H9 (cell line): ENCODE measurements at regions not wholly inside any gene's neighbourhood (a gene's known extent, or its start where the extent isn't known, plus 50 kb on each side); places are given as distances from the start of the nearest gene placed in this dataset.

Experiments
- DNase-seq: peaks from one replicate; pipeline ENCODE4 v3.0.0-alpha.2; 2017
- H2AFZ ChIP-seq: one replicate; pipeline ENCODE4 v1.6.1; 2013; ENCODE audit warnings: mild to moderate bottlenecking, low read length, control low read depth, moderate library complexity
- H2AK5ac ChIP-seq: 2 replicates; pipeline ENCODE4 v1.6.1; 2013; ENCODE audit warnings: low read length, control low read depth, mixed read lengths; ENCODE audit not compliant: insufficient read length
- H2BK120ac ChIP-seq: one replicate; pipeline ENCODE4 v1.6.1; 2013; ENCODE audit warnings: low read depth, mild to moderate bottlenecking, low read length, control low read depth, inconsistent platforms; ENCODE audit not compliant: poor library complexity, severe bottlenecking
- H2BK12ac ChIP-seq: 2 replicates; pipeline ENCODE4 v1.6.1; 2013; ENCODE audit warnings: low read length, control low read depth, mixed read lengths, low read depth; ENCODE audit not compliant: insufficient read length
- H2BK15ac ChIP-seq: 2 replicates; pipeline ENCODE4 v1.6.1; 2013; ENCODE audit warnings: low read depth, low read length, control low read depth
- H2BK20ac ChIP-seq: one replicate; pipeline ENCODE4 v1.6.1; 2013; ENCODE audit warnings: low read depth, mild to moderate bottlenecking, low read length, control low read depth, inconsistent platforms; ENCODE audit not compliant: poor library complexity, severe bottlenecking
- H2BK5ac ChIP-seq: 2 replicates; pipeline ENCODE4 v1.6.1; 2013; ENCODE audit warnings: low read length, control low read depth, mixed read lengths; ENCODE audit not compliant: insufficient read length
- H3K14ac ChIP-seq: 2 replicates; pipeline ENCODE4 v1.6.1; 2013; ENCODE audit warnings: low read length, control low read depth; ENCODE audit not compliant: insufficient read depth
- H3K18ac ChIP-seq: 2 replicates; pipeline ENCODE4 v1.6.1; 2013; ENCODE audit warnings: low read depth, mild to moderate bottlenecking, mixed read lengths, low read length, control low read depth; ENCODE audit not compliant: insufficient read length
- H3K23ac ChIP-seq: 2 replicates; pipeline ENCODE4 v1.6.1; 2013; ENCODE audit warnings: low read length, control low read depth, mixed read lengths, low read depth; ENCODE audit not compliant: insufficient read length
- H3K23me2 ChIP-seq: 2 replicates; pipeline ENCODE4 v1.6.1; 2013; ENCODE audit warnings: low read depth, mild to moderate bottlenecking, mixed read lengths, low read length, control low read depth; ENCODE audit not compliant: insufficient read length, poor library complexity, severe bottlenecking
- H3K27ac ChIP-seq: 2 replicates; pipeline ENCODE4 v1.5.1; 2013; ENCODE audit warnings: low read length, control low read depth, mixed read lengths, low read depth; ENCODE audit not compliant: insufficient read length
- H3K27me3 ChIP-seq: 2 replicates; pipeline ENCODE4 v1.6.1; 2013; ENCODE audit warnings: low read length, control low read depth, inconsistent platforms; ENCODE audit not compliant: insufficient read depth
- H3K4ac ChIP-seq: 2 replicates; pipeline ENCODE4 v1.6.1; 2013; ENCODE audit warnings: low read depth, mild to moderate bottlenecking, control low read depth, inconsistent platforms, low read length, moderate library complexity
- H3K4me1 ChIP-seq: 2 replicates; pipeline ENCODE4 v1.6.1; 2013; ENCODE audit warnings: low read length, control low read depth, inconsistent platforms; ENCODE audit not compliant: insufficient read depth
- H3K4me2 ChIP-seq: 2 replicates; pipeline ENCODE4 v1.6.1; 2013; ENCODE audit warnings: low read length, control low read depth, mixed read lengths; ENCODE audit not compliant: insufficient read length, insufficient read depth
- H3K56ac ChIP-seq: 2 replicates; pipeline ENCODE4 v1.6.1; 2013; ENCODE audit warnings: low read depth, mild to moderate bottlenecking, mixed read lengths, low read length, control low read depth; ENCODE audit not compliant: insufficient read length
- H3K79me1 ChIP-seq: 2 replicates; pipeline ENCODE4 v1.6.1; 2013; ENCODE audit warnings: low read depth, mild to moderate bottlenecking, moderate library complexity, low read length, control low read depth, inconsistent platforms; ENCODE audit not compliant: insufficient read depth, poor library complexity, severe bottlenecking
- H3K79me2 ChIP-seq: 2 replicates; pipeline ENCODE4 v1.6.1; 2013; ENCODE audit warnings: low read length, control low read depth, inconsistent platforms; ENCODE audit not compliant: insufficient read depth
- H3K9ac ChIP-seq: 2 replicates; pipeline ENCODE4 v1.6.1; 2013; ENCODE audit warnings: low read length, control low read depth, mixed read lengths; ENCODE audit not compliant: insufficient read length; ENCODE audit errors: extremely low read depth
- H3K9me3 ChIP-seq: one replicate; pipeline ENCODE4 v1.6.1; 2013; ENCODE audit warnings: low read depth, low read length, inconsistent platforms; ENCODE audit not compliant: control insufficient read depth
- H3T11ph ChIP-seq: one replicate; pipeline ENCODE4 v1.6.1; 2013; ENCODE audit warnings: mild to moderate bottlenecking, low read length, control low read depth, inconsistent platforms
- H4K20me1 ChIP-seq: one replicate; pipeline ENCODE4 v1.6.1; 2013; ENCODE audit not compliant: control insufficient read depth, insufficient read length, insufficient read depth
- H4K5ac ChIP-seq: 2 replicates; pipeline ENCODE4 v1.6.1; 2013; ENCODE audit warnings: low read depth, mild to moderate bottlenecking, mixed read lengths, low read length, control low read depth; ENCODE audit not compliant: insufficient read length
- H4K8ac ChIP-seq: replicated peaks from 2 replicates; pipeline ENCODE4 v1.6.1; 2013; ENCODE audit warnings: low read length, control low read depth, mixed read lengths, low read depth; ENCODE audit not compliant: insufficient read length
- H4K91ac ChIP-seq: 2 replicates; pipeline ENCODE4 v1.6.1; 2013; ENCODE audit warnings: low read depth, mild to moderate bottlenecking, moderate library complexity, mixed read lengths, low read length, control low read depth; ENCODE audit not compliant: insufficient read length
- H3K27ac Mint-ChIP-seq, 3 experiments: 2 replicates in 2 of 3; 3 replicates in 1 of 3; pipeline ENCODE4 v1.8.0; 2020 to 2021; ENCODE audit warnings: mixed read lengths in 3 of 3, mild to moderate bottlenecking in 1 of 3, moderate library complexity in 1 of 3
- H3K27me3 Mint-ChIP-seq: 2 replicates; pipeline ENCODE4 v1.8.0; 2021; ENCODE audit warnings: low read depth, mild to moderate bottlenecking, moderate library complexity, mixed read lengths
- H3K36me3 Mint-ChIP-seq, 3 experiments: 2 replicates in 2 of 3; 3 replicates in 1 of 3; pipeline ENCODE4 v1.8.0; 2020 to 2021; ENCODE audit warnings: low read depth in 3 of 3, mixed read lengths in 3 of 3; ENCODE audit not compliant: insufficient read depth in 1 of 3
- H3K4me1 Mint-ChIP-seq, 2 experiments: 2 replicates each; pipeline ENCODE4 v1.8.0; 2020; ENCODE audit warnings: mixed read lengths in 2 of 2
- H3K4me3 Mint-ChIP-seq, 2 experiments: 2 replicates in 1 of 2; 3 replicates in 1 of 2; pipeline ENCODE4 v1.8.0; 2020 to 2021; ENCODE audit warnings: mild to moderate bottlenecking in 2 of 2, mixed read lengths in 2 of 2, moderate library complexity in 1 of 2
- H3K9me3 Mint-ChIP-seq, 2 experiments: 2 replicates in 1 of 2; 3 replicates in 1 of 2; pipeline ENCODE4 v1.8.0; 2020; ENCODE audit warnings: mild to moderate bottlenecking in 2 of 2, mixed read lengths in 2 of 2, moderate library complexity in 1 of 2
- WGBS: extraction: QIAGEN DNeasy Blood & Tissue Kit; methylation state at CpG from one replicate; pipeline ENCODE4 v1.1.7; 2013; ENCODE audit warnings: missing lambda C conversion rate, low lambda C conversion rate, mixed read lengths; ENCODE audit not compliant: insufficient read length; ENCODE audit errors: extremely low coverage; 5-methylcytosine and 5-hydroxymethylcytosine counted together
- TF ChIP-seq, protein P1 (sequence below): fragments of 200-600 bp; sonication (generic); conservative IDR thresholded peaks from 3 replicates; pipeline ENCODE4 v1.8.0; 2021; ENCODE audit warnings: antibody characterized with exemption, mild to moderate bottlenecking

DNA sequence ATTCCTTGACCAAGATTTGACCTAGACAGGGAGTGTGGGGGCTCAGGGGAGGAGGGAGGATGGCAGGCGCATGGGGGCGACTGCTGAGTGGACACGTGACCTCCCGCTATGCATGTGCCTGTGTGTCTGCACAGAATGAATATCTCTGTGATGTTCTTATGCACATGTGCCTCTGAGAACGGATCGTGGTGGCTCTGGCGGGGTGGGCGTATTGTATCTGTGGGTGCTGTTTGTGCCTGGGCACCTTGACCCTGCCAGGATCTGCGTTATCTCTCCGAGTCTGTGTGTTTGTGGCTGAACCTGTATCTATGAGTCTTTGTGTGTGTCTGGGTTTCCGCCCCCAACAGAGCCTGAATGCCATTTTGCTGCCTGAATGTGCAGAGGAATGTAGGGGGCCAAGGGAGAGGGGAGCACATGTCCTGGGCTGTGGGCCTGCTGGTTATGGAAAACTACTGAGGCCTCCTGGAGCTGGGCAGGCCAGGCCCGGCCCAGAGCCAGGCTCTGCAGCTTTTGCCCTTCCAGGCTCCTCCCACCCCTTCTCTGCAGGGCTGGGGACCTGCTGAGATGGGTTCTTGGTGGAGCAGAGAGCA is 102.5 kb downstream of the EBNA1BP2 start:
- Mint-ChIP-seq H3K27ac (peak overlapping the region in 1 of 3 experiments; percentile 39; a peak in 3 of 7 replicates), H3K27me3 (peaks cover 2% of the 10 kb centered on the region), H3K36me3 (no peaks in the 10 kb centered on the region; a peak in 2 of 7 replicates), H3K9me3 (no peaks in the 10 kb centered on the region; a peak in 1 of 5 replicates), H3K4me1 (peaks cover 33 to 40% of the 10 kb centered on the region in 2 experiments), H3K4me3 (peak overlapping the region in 1 of 2 experiments; percentile 14; a peak in 1 of 5 replicates)
- no peak overlapping the region for H2BK15ac ChIP-seq
- peak; percentile 73 for DNase-seq
- H4K91ac ChIP-seq = no peak overlapping the region
- H4K5ac ChIP-seq = no peak overlapping the region
- H3K9ac ChIP-seq = no peak overlapping the region
- no peak overlapping the region for H2AFZ ChIP-seq
- H3K56ac ChIP-seq = no peak overlapping the region
- no peak overlapping the region for H3T11ph ChIP-seq
- TF ChIP-seq, protein P1, sequence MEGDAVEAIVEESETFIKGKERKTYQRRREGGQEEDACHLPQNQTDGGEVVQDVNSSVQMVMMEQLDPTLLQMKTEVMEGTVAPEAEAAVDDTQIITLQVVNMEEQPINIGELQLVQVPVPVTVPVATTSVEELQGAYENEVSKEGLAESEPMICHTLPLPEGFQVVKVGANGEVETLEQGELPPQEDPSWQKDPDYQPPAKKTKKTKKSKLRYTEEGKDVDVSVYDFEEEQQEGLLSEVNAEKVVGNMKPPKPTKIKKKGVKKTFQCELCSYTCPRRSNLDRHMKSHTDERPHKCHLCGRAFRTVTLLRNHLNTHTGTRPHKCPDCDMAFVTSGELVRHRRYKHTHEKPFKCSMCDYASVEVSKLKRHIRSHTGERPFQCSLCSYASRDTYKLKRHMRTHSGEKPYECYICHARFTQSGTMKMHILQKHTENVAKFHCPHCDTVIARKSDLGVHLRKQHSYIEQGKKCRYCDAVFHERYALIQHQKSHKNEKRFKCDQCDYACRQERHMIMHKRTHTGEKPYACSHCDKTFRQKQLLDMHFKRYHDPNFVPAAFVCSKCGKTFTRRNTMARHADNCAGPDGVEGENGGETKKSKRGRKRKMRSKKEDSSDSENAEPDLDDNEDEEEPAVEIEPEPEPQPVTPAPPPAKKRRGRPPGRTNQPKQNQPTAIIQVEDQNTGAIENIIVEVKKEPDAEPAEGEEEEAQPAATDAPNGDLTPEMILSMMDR = no peak
- H3K23me2 ChIP-seq = no peaks in the 10 kb centered on the region
- no peaks in the 10 kb centered on the region for H3K79me1 ChIP-seq
- no peak overlapping the region for H2BK120ac ChIP-seq
- H3K18ac ChIP-seq = no peak overlapping the region
- no peaks in the 10 kb centered on the region for H3K27me3 ChIP-seq
- H3K4me2 ChIP-seq = no peak overlapping the region
- H3K14ac ChIP-seq = no peak overlapping the region
- no peak overlapping the region for H2BK12ac ChIP-seq
- H3K4me1 ChIP-seq = peaks cover 6% of the 10 kb centered on the region; the same call in 1 of the 2 replicates
- no peak overlapping the region for H3K23ac ChIP-seq
- H3K4ac ChIP-seq = no peak overlapping the region
- no peak overlapping the region for H2BK20ac ChIP-seq
- no peak overlapping the region for H2AK5ac ChIP-seq
- no peaks in the 10 kb centered on the region for H3K79me2 ChIP-seq
- H4K20me1 ChIP-seq = no peaks in the 10 kb centered on the region
- no CpG with 5 or more reads among the region's 12 CpGs for WGBS
- H3K27ac ChIP-seq = no peak overlapping the region
- H3K9me3 ChIP-seq = no peaks in the 10 kb centered on the region
- no peak overlapping the region for H2BK5ac ChIP-seq
- no peak overlapping the region for H4K8ac ChIP-seq
